GM19452 (cell line): ENCODE measurements at regions not wholly inside any gene's neighbourhood (a gene's known extent, or its start where the extent isn't known, plus 50 kb on each side); places are given as distances from the start of the nearest gene placed in this dataset.
"Not testable (repeated sequence)": the region's sequence is repeated elsewhere in the genome, so short reads cannot be mapped to it uniquely, and the experiment has no call there.

Experiments
- ATAC-seq: cut with Tn5 transposase; IDR thresholded peaks from one replicate; pipeline ENCODE4 v1.9.1; 2021; ENCODE audit not compliant: unreplicated experiment

DNA sequence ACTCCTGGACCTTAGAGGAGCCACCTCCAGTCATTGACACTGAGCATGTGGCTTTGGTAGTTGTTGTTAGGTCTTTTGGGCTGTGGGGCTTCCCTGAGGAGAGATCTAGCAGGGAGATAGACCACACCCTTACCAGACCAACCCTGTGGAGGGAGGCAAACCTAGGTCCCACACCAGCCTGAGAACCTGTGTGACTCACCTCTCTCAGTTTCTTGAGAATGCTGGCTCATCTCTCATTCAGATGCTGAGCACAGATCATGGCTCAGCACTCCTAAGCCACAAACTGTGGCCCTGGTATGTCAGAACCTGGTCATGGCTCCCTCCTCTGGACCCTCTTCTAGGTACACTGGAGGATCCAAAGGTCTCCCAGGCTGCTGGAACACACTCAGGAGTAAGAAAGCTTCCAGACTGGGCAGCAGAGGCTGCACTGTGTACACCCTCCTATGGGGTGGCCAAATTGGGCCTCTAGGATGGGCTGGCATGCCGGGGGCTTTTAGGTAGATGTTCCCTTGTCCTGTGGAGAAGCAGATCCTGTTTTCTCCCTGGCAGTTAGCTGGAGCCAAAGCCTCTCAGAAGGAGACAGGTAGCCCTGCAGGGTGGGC, 1294.5 kb downstream of the KHDRBS2 start:
- no peak for ATAC-seq

DNA sequence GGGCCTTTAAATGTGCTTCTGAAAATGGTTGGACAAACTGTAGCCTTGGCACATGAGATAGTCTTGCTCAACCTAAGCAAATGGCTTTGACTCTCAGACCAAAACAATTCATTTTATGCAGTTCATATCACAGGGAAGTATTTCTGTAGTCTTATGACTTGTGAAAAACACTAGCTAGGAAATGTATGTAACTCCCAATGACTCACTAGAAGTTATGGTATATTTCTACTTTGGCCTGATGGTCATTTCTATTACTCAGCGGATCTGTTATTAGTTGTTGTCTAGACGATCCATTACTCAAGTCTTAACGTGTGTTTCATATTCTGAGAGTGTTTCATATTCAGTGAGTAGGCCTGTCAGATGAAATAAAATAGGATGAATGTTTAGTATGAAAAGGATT, 1333.5 kb downstream of the KHDRBS2 start:
- no peak for ATAC-seq

DNA sequence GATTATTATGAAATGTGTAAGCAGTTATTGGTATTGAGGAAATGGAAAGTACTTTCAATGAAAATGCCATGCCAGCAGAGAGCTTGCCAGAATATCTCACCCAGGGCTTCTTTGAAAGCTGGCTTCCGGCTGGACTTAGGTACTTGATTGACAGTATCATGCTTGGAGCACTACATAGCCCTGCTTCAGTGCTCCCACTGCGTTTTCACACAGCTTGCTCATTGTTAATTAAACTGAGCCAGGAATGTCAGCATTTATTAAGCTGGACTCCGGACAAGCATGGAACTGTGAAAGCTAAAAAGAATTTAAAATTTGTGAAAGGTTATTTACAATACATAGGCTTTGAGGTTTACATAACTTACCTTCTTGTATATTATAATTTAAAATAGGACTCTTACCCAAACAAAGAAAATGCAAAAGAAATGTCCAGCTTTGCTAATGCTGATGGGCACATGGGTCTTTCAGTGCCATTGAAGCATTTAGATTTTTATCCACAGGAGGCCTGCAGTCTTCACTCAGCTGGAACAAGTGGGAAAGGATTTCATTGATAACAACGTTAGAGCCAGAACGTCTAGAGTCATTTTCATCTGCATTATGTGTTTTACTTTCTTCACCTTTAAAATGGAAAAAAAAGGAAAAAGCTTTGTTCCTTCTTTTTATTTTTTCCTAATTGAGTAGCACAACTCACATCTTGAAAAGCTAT, 1335.7 kb downstream of the KHDRBS2 start:
- not testable (repeated sequence) for ATAC-seq

DNA sequence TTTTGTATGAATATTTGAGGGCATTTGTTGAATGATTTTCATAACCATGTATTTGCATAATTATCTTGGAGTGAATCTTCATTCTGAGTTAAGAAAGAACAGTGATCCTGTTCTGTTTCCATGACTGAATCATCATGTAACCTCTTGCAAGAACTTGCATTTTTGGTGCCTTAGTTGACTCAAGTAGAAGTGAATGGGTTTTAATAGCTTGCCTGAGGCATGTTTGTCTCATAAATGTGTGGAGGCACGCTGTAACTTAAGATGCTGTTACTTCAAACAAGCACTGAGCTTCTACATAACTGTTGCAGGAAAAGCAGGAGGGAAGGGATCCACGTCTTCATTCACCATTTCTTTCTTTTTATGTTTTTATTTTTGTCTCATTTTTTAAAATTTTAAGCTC, 1338.6 kb downstream of the KHDRBS2 start:
- ATAC-seq: not testable (repeated sequence)

DNA sequence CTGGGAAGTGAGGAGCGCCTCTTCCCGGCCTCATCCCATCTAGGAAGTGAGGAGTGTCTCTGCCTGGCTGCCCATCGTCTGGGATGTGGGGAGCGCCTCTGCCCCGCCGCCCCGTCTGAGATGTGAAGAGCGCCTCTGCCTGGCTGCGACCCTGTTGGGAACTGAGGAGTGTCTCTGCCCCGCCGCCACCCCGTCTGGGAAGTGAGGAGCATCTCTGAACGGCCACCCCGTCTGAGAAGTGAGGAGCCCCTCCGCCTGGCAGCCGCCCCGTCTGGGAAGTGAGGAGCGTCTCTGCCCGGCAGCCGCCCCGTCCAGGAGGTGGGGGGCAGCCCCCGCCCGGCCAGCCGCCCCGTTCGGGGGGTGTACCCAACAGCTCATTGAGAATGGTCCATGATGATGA, 1341.2 kb downstream of the KHDRBS2 start:
- not testable (repeated sequence) for ATAC-seq

DNA sequence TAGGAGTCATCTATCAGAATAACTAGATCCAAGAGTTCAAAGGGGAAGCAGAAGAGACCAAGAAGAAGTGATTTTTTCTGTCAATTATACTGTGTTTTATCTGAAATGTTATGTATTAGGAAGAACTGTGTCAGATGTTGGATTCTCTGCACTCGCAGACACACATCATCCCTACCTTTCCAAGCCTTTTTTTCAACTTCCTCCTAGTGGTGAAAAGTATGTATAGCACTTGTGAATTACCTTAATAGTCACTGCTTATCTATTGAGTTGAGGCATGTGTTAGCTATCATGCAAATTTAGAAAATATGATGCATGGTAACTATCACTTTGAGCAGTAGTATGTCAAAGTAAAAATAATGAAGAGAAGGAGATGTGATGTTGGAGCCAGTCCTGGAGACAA, 1350.1 kb downstream of the KHDRBS2 start:
- ATAC-seq: not testable (repeated sequence)

DNA sequence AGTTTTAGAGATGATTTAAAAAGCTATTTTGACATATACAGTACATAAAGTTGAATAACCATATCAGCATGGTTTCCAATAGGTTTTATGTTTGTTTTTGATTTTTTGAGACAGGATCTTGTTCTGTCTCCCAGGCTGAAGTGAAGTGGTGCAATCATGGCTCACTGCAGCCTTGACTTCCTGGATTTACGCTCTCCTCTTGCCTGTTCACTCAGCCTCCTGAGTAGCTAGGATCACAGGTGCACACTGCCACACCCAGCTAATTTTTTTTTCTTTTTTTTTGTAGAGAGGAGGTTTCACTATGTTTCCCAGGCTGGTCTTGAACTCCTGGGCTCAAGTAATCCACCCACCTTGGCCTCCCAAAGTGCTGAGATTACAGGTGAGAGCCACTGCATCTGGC, 1366.4 kb downstream of the KHDRBS2 start:
- not testable (repeated sequence) for ATAC-seq

DNA sequence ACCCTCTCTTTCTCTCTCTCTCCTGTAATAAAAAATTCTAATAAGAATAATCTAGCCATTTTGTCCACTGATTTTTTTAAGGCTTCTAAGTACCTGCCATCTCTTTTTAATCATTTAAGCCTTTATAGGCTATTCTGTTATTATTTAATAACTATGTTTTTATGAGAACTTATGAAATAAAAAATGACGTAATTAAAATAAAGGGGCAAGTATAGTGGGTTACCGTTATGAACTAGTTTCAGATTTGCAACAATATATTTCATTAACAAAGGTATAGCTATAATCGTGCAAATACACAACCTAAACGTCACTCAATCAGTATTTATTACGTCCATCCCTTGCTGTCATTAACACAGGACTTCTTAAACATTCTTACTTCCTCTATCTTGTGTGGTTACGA, 1382.2 kb downstream of the KHDRBS2 start:
- not testable (repeated sequence) for ATAC-seq

DNA sequence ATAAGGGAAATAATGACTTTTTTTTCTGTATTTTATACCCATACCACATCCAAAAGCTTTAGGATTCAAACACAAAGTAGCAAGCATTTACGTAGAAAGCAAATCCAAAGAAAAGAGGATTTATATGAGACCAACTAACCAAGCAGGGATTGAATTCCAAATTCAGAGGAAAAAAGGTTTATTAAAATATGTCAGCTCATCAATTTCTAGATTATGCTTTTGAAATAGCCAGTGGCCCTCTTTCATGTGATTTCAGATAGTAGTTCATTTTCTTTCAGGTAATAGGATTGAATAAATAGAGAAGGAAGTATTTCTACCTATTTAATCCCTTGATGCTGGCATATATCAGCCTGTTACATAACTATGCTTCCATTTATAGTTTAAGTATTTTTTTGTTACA, 1392.7 kb downstream of the KHDRBS2 start:
- ATAC-seq: not testable (repeated sequence)

DNA sequence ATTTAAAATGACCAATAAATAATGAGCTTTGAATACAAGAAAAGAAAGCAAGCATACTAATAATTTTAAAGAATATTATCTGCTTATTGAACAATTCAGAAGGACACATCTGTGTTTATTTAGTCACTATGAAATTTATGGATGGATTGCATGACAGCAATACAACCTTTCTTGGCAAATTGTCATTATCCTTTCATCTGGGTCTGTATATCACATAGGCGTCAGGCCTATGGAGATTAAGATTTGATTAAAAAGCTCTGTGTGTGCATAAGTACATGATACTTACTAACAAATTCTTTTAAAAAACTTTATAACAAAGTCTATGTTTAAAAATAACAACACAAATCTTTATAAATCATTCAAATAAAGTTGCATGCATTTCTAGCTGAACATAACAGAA, 1394.4 kb downstream of the KHDRBS2 start:
- no peak for ATAC-seq

DNA sequence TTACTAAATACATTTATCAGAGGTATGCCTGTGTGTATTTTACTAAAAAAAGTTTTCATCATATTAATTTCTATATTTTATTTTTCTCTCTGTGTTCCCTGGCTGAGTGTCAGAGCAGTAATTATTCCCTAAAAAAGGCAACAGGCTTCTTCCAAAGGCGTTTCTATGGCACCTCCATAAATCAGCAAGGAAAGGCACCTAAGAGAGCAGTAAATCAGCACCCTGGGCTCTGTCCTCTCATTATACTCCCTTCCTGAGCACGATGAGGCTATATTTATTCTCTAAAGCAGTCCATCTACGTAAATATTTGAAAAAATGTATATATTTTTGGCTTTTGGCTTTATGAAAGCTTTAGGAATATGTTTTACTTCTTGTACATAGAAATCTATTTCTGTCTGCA, 1408.6 kb downstream of the KHDRBS2 start:
- ATAC-seq: not testable (repeated sequence)

DNA sequence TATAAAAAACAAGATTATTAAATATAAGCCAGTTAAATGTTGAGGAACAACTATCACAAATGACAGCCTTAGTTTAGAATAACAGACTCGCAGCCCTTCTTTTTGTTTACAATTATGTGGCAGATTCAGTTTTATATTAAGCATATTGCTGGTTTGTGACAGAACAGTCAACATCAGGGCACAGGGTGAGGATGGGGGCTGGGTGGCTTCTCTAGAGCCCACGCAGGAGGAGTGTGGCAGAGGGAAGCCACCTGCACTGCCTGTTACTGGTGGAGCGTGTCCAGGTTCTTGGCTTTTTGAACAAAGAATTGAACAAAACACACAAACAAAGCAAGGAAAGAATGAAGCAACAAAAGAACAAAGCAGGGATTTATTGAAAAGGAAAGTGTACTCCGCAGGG, 1415.2 kb downstream of the KHDRBS2 start:
- ATAC-seq: not testable (repeated sequence)

DNA sequence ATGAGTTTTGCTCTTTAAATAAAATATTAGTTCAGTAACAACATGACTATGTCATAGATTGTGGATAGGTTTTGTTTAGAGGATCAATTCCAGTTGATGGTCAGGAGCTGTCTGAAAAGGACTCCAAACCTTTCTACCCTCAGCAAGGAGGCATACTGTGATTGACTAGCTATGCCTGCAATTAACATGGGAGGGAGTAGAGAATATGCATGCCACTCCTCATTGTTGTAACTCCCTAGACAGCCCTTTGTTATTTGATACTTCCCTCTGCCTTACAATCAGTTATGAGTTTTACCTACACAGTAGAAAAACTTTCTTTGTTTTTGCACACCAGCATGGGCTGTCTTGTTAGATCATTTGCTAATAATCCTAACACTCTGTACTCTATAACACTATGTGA, 1418.5 kb downstream of the KHDRBS2 start:
- no peak for ATAC-seq

DNA sequence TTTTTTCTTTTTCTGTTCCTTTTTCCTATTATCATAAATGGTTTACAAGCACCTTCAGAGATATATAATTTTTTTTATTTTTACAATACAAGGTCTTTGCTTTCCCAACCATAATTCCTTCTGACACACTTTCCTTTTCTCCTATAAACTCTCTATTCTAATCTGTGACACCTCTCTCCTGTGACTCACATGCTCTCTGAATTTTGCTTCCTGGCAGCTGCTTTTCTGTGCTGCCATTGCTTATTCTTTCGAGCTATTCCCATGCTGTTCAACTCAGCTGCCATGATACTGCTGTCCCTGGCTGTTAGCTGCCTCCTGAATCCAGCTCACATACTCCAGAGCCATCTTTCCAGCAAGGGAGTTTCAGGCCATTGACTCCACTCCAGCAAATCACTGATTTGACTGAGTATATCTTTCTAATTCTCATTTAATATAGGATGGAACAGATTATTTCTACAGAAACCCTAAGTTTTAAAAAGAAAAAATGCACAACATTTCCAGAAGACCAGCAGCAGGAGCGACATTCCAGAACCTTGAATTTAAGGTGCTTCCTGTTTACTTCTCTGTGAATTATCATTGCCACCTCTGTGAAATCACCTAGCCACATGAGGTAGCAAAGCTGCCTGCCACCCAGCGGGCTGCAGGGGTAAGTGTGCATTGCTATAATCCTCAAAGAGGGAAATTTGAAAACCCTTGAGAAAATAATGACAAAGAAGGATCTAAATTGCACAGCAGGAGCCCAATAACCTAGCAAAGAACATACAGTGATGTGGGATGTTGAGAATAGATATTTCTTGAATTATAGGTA, 1442.6 kb downstream of the KHDRBS2 start:
- not testable (repeated sequence) for ATAC-seq

DNA sequence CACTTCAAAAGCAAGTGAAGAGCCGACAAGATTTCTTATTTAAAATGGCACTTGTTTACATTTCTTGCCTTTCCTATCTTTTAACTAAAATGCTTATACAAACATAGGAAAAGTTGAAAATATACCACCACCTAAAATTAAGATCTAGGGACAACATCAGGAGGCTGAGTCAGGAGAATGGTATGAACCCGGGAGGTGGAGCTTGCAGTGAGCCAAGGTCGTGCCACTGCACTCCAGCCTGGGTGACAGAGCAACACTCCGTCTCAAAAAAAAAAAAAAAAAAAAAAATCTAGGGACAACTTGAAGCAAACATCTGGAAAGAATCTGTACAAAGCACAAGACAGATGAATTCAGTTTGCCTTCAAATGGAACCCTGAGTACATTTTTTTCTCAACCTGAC, 1455.3 kb downstream of the KHDRBS2 start:
- ATAC-seq: not testable (repeated sequence)

DNA sequence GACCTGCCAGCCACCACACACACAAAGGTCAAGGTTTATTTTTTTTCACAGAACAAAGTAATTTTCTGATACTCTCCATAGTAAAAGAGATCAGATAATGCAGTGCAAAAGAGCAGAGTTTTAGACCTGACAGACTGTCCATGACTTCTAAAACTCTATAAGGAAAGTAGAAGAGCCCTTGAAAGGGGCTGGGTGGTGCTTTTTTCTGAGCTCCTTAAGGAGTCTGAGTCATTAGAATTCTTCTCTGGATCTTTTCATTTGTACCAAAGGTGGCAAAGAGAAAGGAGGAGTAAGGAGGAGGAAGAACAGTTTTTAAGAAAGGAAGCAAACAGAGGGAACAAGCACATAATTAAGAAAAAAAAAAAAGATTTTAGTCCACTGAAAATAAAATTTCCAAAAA, 1463.4 kb downstream of the KHDRBS2 start:
- ATAC-seq: not testable (repeated sequence)

DNA sequence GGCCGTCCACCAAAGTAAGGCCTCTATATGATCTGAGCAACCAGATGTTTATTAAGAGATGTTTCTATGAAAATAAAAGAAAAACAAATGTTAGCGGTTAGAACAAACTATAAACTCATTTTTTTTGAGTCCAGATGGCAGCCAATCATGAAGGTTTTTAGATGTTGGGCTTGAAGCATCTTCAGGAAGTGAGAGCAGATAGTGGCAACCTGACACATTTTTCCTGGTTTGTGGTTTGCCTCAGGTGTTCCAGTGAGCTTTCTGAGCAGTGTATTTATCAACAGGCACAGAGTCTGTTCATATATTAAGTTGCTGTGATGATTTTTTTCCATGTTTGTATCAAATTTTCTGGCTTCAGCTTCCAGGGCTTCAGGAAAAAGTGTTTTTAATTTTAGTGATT, 1468.0 kb downstream of the KHDRBS2 start:
- not testable (repeated sequence) for ATAC-seq

DNA sequence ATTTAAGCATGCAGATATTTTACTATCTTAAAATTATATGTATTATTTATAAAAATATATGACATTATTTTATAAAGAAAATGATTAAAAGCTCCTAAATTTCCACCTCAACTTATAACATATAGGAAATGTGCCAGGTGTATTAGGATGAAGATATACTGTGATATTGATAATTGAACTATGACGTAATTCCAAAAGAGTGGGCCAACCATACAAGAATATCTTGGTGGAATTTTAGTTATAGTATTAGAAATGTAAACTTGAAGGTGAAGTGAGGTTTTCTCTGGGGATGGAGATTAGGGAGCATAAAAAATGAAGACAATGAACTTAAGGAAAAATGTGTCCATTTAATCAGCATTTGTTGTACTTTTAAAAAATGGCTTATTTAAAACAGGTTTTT, 1471.2 kb downstream of the KHDRBS2 start:
- not testable (repeated sequence) for ATAC-seq

DNA sequence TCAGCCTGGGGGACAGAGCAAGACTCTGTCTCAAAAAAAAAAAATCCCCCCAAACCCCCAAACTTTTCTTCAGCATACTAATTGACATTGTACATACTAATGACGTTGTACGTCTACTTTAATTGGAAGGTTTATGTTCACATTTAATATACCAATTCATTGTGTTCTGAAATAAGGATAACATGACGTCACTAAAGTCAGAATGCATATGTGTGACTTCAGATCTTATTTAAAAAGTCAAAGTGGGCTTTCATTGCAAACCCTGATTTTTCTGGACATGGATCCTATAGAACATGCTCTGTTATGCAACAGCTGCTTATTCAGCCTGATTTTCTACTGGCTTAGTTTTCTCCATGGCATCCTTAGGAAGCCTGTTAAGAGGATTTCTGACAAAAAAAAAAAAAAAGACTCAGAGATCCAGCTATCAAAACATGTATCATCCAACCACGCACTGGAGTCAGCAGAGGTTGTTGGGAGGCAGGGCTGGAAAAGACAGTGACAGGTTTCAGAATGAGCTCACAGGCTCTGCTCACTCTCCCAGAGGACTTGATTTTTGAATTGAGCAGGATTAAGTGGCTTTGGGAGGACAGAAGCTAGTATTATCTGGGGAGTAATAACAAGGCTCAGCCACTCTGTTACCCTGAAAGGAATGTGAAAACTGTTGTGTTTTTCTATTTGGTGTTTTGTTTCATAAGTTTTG, 1472.0 kb downstream of the KHDRBS2 start:
- ATAC-seq: not testable (repeated sequence)

DNA sequence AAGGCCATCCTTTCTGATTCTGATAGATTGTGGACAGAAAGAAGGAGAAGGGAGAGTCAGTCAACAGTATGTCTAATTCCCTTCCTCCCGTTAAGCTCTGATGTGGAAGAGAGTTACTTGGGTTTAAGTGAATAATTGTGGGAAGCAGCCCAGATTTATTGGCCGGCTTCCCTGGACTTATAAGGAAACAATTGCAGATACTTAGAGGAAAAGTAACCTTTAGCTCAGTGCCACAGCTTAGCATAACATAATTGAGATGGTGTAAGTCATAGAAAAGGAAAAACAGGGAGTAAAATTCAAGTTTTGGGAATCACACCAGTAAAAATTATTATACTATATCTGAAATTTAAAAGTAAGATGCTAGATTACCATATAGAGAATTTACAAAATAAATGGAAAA, 1475.8 kb downstream of the KHDRBS2 start:
- ATAC-seq: not testable (repeated sequence)

DNA sequence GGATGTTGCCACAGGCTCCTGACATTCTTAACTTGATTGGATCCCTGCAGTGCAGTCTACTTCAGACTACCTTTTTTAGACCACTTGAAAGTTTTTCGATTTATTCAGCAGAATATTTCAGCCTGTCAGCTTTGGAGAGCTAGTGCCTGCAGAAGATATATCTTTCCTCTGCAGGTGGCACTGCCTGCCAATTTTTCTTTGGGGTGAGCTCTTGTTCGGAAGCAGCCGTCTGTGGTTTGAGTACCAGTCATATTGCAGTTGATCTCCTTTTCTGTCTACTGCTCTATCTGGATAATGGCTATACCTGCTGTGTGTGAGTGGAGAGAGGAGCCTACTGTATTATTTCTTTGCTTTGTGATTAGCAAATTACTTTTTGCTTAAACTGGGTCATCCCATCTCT, 1486.9 kb downstream of the KHDRBS2 start:
- ATAC-seq: not testable (repeated sequence)
